ENCODE measurements at regions not wholly inside any gene's neighbourhood (a gene's known extent, or its start where the extent isn't known, plus 50 kb on each side); places are given as distances from the start of the nearest gene placed in this dataset.

DNA sequence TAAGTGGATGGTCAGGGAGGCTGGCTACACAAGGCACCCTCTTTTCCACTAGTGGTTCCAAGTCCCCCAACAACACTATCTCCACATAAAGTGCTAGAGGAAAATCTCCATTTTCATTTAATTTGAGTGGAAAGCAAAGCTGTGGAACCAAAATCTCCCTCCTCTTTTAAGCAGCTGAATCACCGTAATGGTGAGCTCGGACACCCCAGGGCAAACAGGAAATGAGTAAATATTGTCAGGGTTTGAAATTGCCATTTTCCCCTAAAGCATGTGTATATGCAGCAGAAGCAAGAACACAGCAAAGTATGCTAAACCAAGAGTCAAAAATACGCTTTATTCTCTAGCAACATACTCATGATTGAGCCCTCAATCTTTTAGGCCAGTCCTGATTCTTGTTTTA lies 143.7 kb downstream of the GPAM start:
- no peak for TF ChIP-seq HOXB5 (CRISPR knock-in tag; IDR thresholded peaks at IDR 0.05)
- TF ChIP-seq ZNF302 (CRISPR knock-in tag; IDR thresholded peaks at IDR 0.05) = no peak
- TF ChIP-seq, protein P1, sequence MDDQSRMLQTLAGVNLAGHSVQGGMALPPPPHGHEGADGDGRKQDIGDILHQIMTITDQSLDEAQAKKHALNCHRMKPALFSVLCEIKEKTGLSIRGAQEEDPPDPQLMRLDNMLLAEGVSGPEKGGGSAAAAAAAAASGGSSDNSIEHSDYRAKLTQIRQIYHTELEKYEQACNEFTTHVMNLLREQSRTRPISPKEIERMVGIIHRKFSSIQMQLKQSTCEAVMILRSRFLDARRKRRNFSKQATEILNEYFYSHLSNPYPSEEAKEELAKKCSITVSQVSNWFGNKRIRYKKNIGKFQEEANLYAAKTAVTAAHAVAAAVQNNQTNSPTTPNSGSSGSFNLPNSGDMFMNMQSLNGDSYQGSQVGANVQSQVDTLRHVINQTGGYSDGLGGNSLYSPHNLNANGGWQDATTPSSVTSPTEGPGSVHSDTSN (IDR thresholded peaks at IDR 0.05) = no peak
- TF ChIP-seq, protein P2, sequence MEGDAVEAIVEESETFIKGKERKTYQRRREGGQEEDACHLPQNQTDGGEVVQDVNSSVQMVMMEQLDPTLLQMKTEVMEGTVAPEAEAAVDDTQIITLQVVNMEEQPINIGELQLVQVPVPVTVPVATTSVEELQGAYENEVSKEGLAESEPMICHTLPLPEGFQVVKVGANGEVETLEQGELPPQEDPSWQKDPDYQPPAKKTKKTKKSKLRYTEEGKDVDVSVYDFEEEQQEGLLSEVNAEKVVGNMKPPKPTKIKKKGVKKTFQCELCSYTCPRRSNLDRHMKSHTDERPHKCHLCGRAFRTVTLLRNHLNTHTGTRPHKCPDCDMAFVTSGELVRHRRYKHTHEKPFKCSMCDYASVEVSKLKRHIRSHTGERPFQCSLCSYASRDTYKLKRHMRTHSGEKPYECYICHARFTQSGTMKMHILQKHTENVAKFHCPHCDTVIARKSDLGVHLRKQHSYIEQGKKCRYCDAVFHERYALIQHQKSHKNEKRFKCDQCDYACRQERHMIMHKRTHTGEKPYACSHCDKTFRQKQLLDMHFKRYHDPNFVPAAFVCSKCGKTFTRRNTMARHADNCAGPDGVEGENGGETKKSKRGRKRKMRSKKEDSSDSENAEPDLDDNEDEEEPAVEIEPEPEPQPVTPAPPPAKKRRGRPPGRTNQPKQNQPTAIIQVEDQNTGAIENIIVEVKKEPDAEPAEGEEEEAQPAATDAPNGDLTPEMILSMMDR (IDR thresholded peaks at IDR 0.05) = no peak
- no peaks in the 10 kb centered on the region for H3K9me3 ChIP-seq
- ChIA-PET CTCF (interaction anchor here (0.9 kb wide), 1 partner anchor 12 kb away, joined by 3 read pairs; no protein-coding TSS in a partner anchor), POLR2A (no interaction called here)
- WGBS (ENCODE audit: missing lambda C conversion rate) = 16% methylated on average over 3 of the region's 3 CpGs
- DNase-seq (ENCODE audit: low read depth in 1 of 2, low spot score in 1 of 2) (no peak), FAIRE-seq (no peak), ATAC-seq (no peak)
- H3K4me3 ChIP-seq = no peak overlapping the region
- no peak overlapping the region for H3K4me2 ChIP-seq
- H3K4me1 ChIP-seq = no peaks in the 10 kb centered on the region
- no peak overlapping the region for H3K27ac ChIP-seq

DNA sequence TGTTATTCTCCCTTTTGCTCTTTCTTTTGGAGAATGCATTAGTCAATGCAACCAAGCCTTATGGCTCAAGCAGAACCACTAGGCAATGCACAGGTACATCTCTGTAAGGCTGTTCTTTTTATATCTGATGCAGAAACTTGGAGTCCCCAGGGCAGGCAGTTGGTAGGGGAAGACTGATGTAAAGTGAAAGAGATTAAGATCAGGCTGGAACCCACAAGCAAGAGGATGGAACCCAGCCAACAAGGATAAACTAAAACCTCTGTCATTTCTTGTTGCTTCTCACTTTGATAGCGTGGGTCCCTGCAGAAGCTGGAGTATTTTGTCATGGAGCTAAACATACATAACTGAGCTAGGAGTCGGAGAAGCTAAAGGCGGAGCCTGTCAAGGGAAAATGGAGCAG lies 142.9 kb downstream of the GPAM start:
- POLR2A ChIA-PET = no interaction called here
- FAIRE-seq = no peak
- ATAC-seq = no peak
- TF ChIP-seq, protein P1 (IDR thresholded peaks at IDR 0.05) = no peak
- TF ChIP-seq MAFK (IDR thresholded peaks at IDR 0.05; ENCODE audit: partially characterized antibody) (no peak), TP53 (CRISPR knock-in tag; IDR thresholded peaks at IDR 0.05) (no peak), HOXB13 (CRISPR knock-in tag; IDR thresholded peaks at IDR 0.05; ENCODE audit: low read depth) (no peak), RNF2 (IDR thresholded peaks at IDR 0.05; ENCODE audit: borderline replicate concordance, low read depth) (no peak), SMC3 (IDR thresholded peaks at IDR 0.05) (no peak), CBX8 (IDR thresholded peaks at IDR 0.05) (no peak), MYC (IDR thresholded peaks at IDR 0.05; ENCODE audit: borderline replicate concordance, low read length) (no peak), NFE2L2 (conservative IDR thresholded peaks at IDR 0.05; ENCODE audit: low read length) (no peak), JUN (IDR thresholded peaks at IDR 0.05) (no peak), KDM5A (IDR thresholded peaks at IDR 0.05) (no peak), POLR2AphosphoS2 (conservative IDR thresholded peaks at IDR 0.05; ENCODE audit: low read length) (no peak), RFX5 (IDR thresholded peaks at IDR 0.05) (no peak), ESRRA (IDR thresholded peaks at IDR 0.05; ENCODE audit: borderline replicate concordance, low read length) (no peak), ZC3H11A (IDR thresholded peaks at IDR 0.05) (no peak)
- TF ChIP-seq, protein P3, sequence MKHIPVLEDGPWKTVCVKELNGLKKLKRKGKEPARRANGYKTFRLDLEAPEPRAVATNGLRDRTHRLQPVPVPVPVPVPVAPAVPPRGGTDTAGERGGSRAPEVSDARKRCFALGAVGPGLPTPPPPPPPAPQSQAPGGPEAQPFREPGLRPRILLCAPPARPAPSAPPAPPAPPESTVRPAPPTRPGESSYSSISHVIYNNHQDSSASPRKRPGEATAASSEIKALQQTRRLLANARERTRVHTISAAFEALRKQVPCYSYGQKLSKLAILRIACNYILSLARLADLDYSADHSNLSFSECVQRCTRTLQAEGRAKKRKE (CRISPR knock-in tag; IDR thresholded peaks at IDR 0.05; ENCODE audit: low read depth) = no peak
- H3K27ac ChIP-seq = no peak overlapping the region
- no peaks in the 10 kb centered on the region for H3K4me1 ChIP-seq
- no peaks in the 10 kb centered on the region for H3K9me3 ChIP-seq
- 5% methylated on average over 3 of the region's 3 CpGs for WGBS (ENCODE audit: missing lambda C conversion rate)
- no peak overlapping the region for H3K4me3 ChIP-seq
- CTCF ChIA-PET = no interaction called here
- no peak for DNase-seq (ENCODE audit: low read depth in 1 of 2, low spot score in 1 of 2)
- no peak overlapping the region for H3K4me2 ChIP-seq

DNA sequence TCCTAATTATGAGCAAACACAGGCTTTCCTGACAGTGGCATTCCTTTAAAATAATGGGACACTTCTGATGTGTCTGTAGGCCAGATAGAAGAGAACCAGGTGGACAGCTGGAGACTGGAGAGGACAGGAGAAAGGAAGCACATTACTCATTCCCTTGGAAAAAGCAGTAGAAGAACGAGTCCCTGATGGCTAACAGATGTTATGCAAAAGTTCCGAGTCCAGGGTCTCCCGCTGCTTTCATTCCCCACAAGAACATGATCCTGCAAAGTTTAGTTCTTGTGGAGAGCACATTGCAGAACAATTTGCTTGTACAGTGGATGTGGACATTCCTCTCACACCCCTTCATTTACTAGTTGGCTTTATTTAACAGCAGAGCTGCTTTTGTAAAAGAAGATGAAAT lies 137.6 kb downstream of the GPAM start:
- CTCF ChIA-PET = no interaction called here
- Histone ChIP-seq H3K27ac (no peak overlapping the region), H3K9me3 (no peaks in the 10 kb centered on the region), H3K4me2 (no peak overlapping the region), H3K4me3 (no peak overlapping the region), H3K4me1 (no peaks in the 10 kb centered on the region)
- DNase-seq (ENCODE audit: low read depth in 1 of 2, low spot score in 1 of 2) (no peak), FAIRE-seq (no peak), ATAC-seq (no peak)
- POLR2A ChIA-PET = no interaction called here
- 28% methylated on average over 3 of the region's 3 CpGs for WGBS (ENCODE audit: missing lambda C conversion rate)
- TF ChIP-seq HOXB5 (CRISPR knock-in tag; IDR thresholded peaks at IDR 0.05) (no peak), PHF8 (IDR thresholded peaks at IDR 0.05; ENCODE audit: borderline replicate concordance, low read depth) (no peak), TFCP2L1 (CRISPR knock-in tag; IDR thresholded peaks at IDR 0.05) (no peak), KDM1A (IDR thresholded peaks at IDR 0.05; ENCODE audit: low read depth) (no peak), NFE2L2 (conservative IDR thresholded peaks at IDR 0.05; ENCODE audit: low read length) (no peak), RARB (CRISPR knock-in tag; IDR thresholded peaks at IDR 0.05) (no peak), FOXS1 (CRISPR knock-in tag; IDR thresholded peaks at IDR 0.05) (no peak), MYC (IDR thresholded peaks at IDR 0.05; ENCODE audit: borderline replicate concordance, low read length) (no peak), FOSL2 (IDR thresholded peaks at IDR 0.05) (no peak), FOSL2 (CRISPR knock-in tag; IDR thresholded peaks at IDR 0.05) (no peak), RCOR1 (IDR thresholded peaks at IDR 0.05; ENCODE audit: low read depth, low read length) (no peak), SMC3 (IDR thresholded peaks at IDR 0.05) (no peak)
- TF ChIP-seq, protein P4, sequence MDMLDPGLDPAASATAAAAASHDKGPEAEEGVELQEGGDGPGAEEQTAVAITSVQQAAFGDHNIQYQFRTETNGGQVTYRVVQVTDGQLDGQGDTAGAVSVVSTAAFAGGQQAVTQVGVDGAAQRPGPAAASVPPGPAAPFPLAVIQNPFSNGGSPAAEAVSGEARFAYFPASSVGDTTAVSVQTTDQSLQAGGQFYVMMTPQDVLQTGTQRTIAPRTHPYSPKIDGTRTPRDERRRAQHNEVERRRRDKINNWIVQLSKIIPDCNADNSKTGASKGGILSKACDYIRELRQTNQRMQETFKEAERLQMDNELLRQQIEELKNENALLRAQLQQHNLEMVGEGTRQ (IDR thresholded peaks at IDR 0.05) = no peak
